ENCODE measurements at regions not wholly inside any gene's neighbourhood (a gene's known extent, or its start where the extent isn't known, plus 50 kb on each side); places are given as distances from the start of the nearest gene placed in this dataset.

DNA sequence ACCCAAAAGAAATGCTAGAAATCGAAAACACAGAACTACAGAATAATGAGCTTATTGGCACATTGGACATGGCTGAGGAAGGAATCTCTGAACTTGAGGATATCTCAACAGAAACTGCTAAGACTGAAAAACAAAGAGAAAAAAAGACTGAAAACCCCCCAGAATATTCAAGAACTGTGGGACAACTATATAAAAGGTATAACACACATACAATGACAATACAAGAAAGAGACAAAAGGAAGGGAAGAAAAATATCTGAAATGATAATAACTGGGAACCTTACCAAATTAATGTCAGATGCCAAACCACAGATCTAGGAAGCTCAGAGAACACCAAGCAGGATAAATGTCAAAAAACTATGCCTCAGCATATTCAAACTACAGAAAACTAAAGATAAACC lies 68.6 kb upstream of the TNPO1 start:
- DNase-seq (ENCODE audit: low spot score): no peak
- Histone ChIP-seq H3K27me3 (replicated peaks; ENCODE audit: insufficient read depth, low read depth, low read length, poor library complexity) (no peaks in the 10 kb centered on the region), H3K27ac (ENCODE audit: low read depth, low read length, poor library complexity, severe bottlenecking) (no peak overlapping the region), H3K4me1 (ENCODE audit: insufficient read depth, low read length, poor library complexity, severe bottlenecking) (no peaks in the 10 kb centered on the region), H3K9me3 (ENCODE audit: low read depth, low read length, poor library complexity, severe bottlenecking) (no peaks in the 10 kb centered on the region), H3K36me3 (ENCODE audit: insufficient read depth, low read length, poor library complexity, severe bottlenecking) (no peaks in the 10 kb centered on the region), H3K4me3 (ENCODE audit: low read depth, low read length, poor library complexity, severe bottlenecking) (no peak overlapping the region)
- ChIA-PET CTCF (no interaction called here), POLR2A (ENCODE audit: low non-redundant PET) (no interaction called here)
- no peak for TF ChIP-seq EZH2 (IDR thresholded peaks at IDR 0.05; ENCODE audit: borderline replicate concordance, low read depth, low read length, poor library complexity, severe bottlenecking)
- intact Hi-C loops (cut with micrococcal nuclease; ENCODE audit: unreplicated experiment): no loop called here
- BruUV-seq (replicated peaks): no TSS peak

- BruUV-seq (replicated peaks): no TSS peak
- Histone ChIP-seq H3K4me1 (ENCODE audit: insufficient read depth, low read length, poor library complexity, severe bottlenecking) (no peaks in the 10 kb centered on the region), H3K9me3 (ENCODE audit: low read depth, low read length, poor library complexity, severe bottlenecking) (no peaks in the 10 kb centered on the region), H3K36me3 (ENCODE audit: insufficient read depth, low read length, poor library complexity, severe bottlenecking) (no peaks in the 10 kb centered on the region), H3K4me3 (ENCODE audit: low read depth, low read length, poor library complexity, severe bottlenecking) (no peak overlapping the region), H3K27me3 (replicated peaks; ENCODE audit: insufficient read depth, low read depth, low read length, poor library complexity) (no peaks in the 10 kb centered on the region), H3K27ac (ENCODE audit: low read depth, low read length, poor library complexity, severe bottlenecking) (no peak overlapping the region)
- POLR2A ChIA-PET (ENCODE audit: low non-redundant PET): no interaction called here
- DNase-seq (ENCODE audit: low spot score): no peak
- intact Hi-C loops (cut with micrococcal nuclease; ENCODE audit: unreplicated experiment): no loop called here
- CTCF ChIA-PET: no interaction called here
- no peak for TF ChIP-seq EZH2 (IDR thresholded peaks at IDR 0.05; ENCODE audit: borderline replicate concordance, low read depth, low read length, poor library complexity, severe bottlenecking)
- TF ChIP-seq, protein P1, sequence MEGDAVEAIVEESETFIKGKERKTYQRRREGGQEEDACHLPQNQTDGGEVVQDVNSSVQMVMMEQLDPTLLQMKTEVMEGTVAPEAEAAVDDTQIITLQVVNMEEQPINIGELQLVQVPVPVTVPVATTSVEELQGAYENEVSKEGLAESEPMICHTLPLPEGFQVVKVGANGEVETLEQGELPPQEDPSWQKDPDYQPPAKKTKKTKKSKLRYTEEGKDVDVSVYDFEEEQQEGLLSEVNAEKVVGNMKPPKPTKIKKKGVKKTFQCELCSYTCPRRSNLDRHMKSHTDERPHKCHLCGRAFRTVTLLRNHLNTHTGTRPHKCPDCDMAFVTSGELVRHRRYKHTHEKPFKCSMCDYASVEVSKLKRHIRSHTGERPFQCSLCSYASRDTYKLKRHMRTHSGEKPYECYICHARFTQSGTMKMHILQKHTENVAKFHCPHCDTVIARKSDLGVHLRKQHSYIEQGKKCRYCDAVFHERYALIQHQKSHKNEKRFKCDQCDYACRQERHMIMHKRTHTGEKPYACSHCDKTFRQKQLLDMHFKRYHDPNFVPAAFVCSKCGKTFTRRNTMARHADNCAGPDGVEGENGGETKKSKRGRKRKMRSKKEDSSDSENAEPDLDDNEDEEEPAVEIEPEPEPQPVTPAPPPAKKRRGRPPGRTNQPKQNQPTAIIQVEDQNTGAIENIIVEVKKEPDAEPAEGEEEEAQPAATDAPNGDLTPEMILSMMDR (conservative IDR thresholded peaks at IDR 0.05; ENCODE audit: low read depth, low read length): no peak
Measured at GRCh38 chr5:72746736-72747135, 69.7 kb upstream of the TNPO1 start.

GRCh38 chr5:72744136-72744535 lies 72.3 kb upstream of the TNPO1 start:
- Histone ChIP-seq H3K27me3 (replicated peaks; ENCODE audit: insufficient read depth, low read depth, low read length, poor library complexity) (no peaks in the 10 kb centered on the region), H3K4me3 (ENCODE audit: low read depth, low read length, poor library complexity, severe bottlenecking) (no peak overlapping the region), H3K27ac (ENCODE audit: low read depth, low read length, poor library complexity, severe bottlenecking) (no peak overlapping the region), H3K36me3 (ENCODE audit: insufficient read depth, low read length, poor library complexity, severe bottlenecking) (no peaks in the 10 kb centered on the region), H3K9me3 (ENCODE audit: low read depth, low read length, poor library complexity, severe bottlenecking) (no peaks in the 10 kb centered on the region), H3K4me1 (ENCODE audit: insufficient read depth, low read length, poor library complexity, severe bottlenecking) (no peaks in the 10 kb centered on the region)
- BruUV-seq (replicated peaks): no TSS peak
- DNase-seq (ENCODE audit: low spot score): no peak
- ChIA-PET CTCF (no interaction called here), POLR2A (ENCODE audit: low non-redundant PET) (no interaction called here)
- TF ChIP-seq, protein P1 (conservative IDR thresholded peaks at IDR 0.05; ENCODE audit: low read depth, low read length): no peak
- no peak for TF ChIP-seq EZH2 (IDR thresholded peaks at IDR 0.05; ENCODE audit: borderline replicate concordance, low read depth, low read length, poor library complexity, severe bottlenecking)
- intact Hi-C loops (cut with micrococcal nuclease; ENCODE audit: unreplicated experiment): no loop called here

DNA sequence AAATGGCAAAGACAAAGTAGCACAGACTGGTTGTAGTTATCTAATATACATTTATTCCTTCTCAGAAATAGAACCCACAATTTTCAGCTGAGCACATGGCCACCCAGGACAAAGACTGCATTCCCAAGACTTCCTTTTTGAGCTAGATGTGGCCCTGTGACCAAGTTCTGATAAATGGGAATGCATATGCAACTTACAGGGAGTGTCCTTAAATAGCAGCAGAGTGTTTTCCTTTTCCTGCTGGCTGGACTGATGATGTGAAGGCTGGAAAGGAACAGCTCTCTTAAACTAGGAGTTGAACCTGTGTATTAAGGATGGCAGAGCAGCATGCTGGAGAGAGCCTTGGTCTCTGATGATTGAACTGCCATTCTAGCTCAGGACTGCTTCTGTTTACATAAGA lies 74.7 kb upstream of the TNPO1 start:
- CTCF ChIA-PET: no interaction called here
- no peak for DNase-seq (ENCODE audit: low spot score)
- no TSS peak for BruUV-seq (replicated peaks)

More for the DNA sequence above, 74.7 kb upstream of the TNPO1 start:
- Histone ChIP-seq H3K36me3 (ENCODE audit: insufficient read depth, low read length, poor library complexity, severe bottlenecking) (no peaks in the 10 kb centered on the region), H3K27me3 (replicated peaks; ENCODE audit: insufficient read depth, low read depth, low read length, poor library complexity) (no peaks in the 10 kb centered on the region), H3K4me3 (ENCODE audit: low read depth, low read length, poor library complexity, severe bottlenecking) (no peak overlapping the region), H3K9me3 (ENCODE audit: low read depth, low read length, poor library complexity, severe bottlenecking) (no peaks in the 10 kb centered on the region), H3K27ac (ENCODE audit: low read depth, low read length, poor library complexity, severe bottlenecking) (no peak overlapping the region), H3K4me1 (ENCODE audit: insufficient read depth, low read length, poor library complexity, severe bottlenecking) (no peaks in the 10 kb centered on the region)
- TF ChIP-seq EZH2 (IDR thresholded peaks at IDR 0.05; ENCODE audit: borderline replicate concordance, low read depth, low read length, poor library complexity, severe bottlenecking): no peak
- TF ChIP-seq, protein P1 (conservative IDR thresholded peaks at IDR 0.05; ENCODE audit: low read depth, low read length): no peak
- intact Hi-C loops (cut with micrococcal nuclease; ENCODE audit: unreplicated experiment): no loop called here
- POLR2A ChIA-PET (ENCODE audit: low non-redundant PET): no interaction called here
